ENCODE measurements at regions not wholly inside any gene's neighbourhood (a gene's known extent, or its start where the extent isn't known, plus 50 kb on each side); places are given as distances from the start of the nearest gene placed in this dataset.

GRCh38 chr9:78692871-78693270, 395.9 kb downstream of the PSAT1 start:
- H2AFZ ChIP-seq (ENCODE audit: insufficient read depth, low read depth, low read length, poor library complexity, severe bottlenecking), result no peak overlapping the region
- intact Hi-C loops (cut with micrococcal nuclease), result no loop called here
- H3K9me3 Mint-ChIP-seq, result peaks cover 0 to 3% (median 0%) of the 10 kb centered on the region in 7 donors
- TF ChIP-seq CTCF (IDR thresholded peaks at IDR 0.05), result no peak
- H3K4me3 ChIP-seq (replicated peaks in 1 of 3; ENCODE audit: low read depth in 2 of 3, low read length in 3 of 3), result no peak overlapping the region
- no peaks in the 10 kb centered on the region for H3K9me3 ChIP-seq (replicated peaks in 1 of 2; ENCODE audit: control insufficient read depth in 1 of 2, insufficient read depth in 1 of 2, low read length in 2 of 2)
- H3K27me3 Mint-ChIP-seq (ENCODE audit: low read depth in 3 of 3), result peaks cover 0 to 2% (median 0%) of the 10 kb centered on the region in 3 donors
- H4K20me1 ChIP-seq (ENCODE audit: insufficient read depth, low read length), result no peaks in the 10 kb centered on the region
- peaks cover 34% of the 10 kb centered on the region for H3K4me1 Mint-ChIP-seq
- H3K4me2 ChIP-seq (replicated peaks; ENCODE audit: extremely low read depth, low read length, poor library complexity, severe bottlenecking), result no peak overlapping the region
- H3K27me3 ChIP-seq (ENCODE audit: control insufficient read depth in 2 of 2, insufficient read depth in 2 of 2, low read length in 2 of 2), result no peaks in the 10 kb centered on the region
- peaks cover 25 to 34% of the 10 kb centered on the region in 2 donors for H3K4me1 ChIP-seq (ENCODE audit: control insufficient read depth in 1 of 2, insufficient read depth in 2 of 2, low read length in 2 of 2)
- H3K9ac ChIP-seq (ENCODE audit: insufficient read depth, low read length, poor library complexity, severe bottlenecking), result no peak overlapping the region
- H3K79me2 ChIP-seq (ENCODE audit: insufficient read depth, low read length), result no peaks in the 10 kb centered on the region
- DNase-seq, result no peak
- no peak overlapping the region for H3K4me3 Mint-ChIP-seq
- WGBS (ENCODE audit: insufficient coverage), result no CpG with 5 or more reads among the region's 3 CpGs
- H3K36me3 ChIP-seq (replicated peaks in 1 of 2; ENCODE audit: control insufficient read depth in 1 of 2, insufficient read depth in 2 of 2, low read length in 2 of 2), result no peaks in the 10 kb centered on the region
- H3K36me3 Mint-ChIP-seq, result no peaks in the 10 kb centered on the region
- no peak overlapping the region for H3K27ac ChIP-seq (ENCODE audit: low read depth in 1 of 2, low read length in 2 of 2)
- H3K27ac Mint-ChIP-seq, result no peak overlapping the region

DNA sequence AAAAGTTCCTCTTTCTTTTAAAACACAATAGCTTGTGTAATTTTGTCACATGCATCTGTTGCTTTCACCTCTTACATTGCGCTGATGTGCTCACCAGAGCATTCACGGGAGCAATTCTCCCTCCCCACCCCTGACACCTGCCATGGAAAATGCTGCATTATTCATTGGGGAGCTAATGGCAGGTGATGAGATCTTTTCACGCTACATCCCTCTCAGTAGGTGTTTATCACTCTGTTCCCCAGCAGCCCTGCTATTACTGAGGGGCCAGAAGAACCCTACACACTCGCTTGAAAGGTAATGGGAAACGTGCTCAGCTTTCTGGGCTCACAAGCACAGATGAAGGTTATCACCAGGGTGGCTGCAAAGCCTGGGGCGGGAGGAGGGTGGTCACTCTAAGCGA, 398.0 kb downstream of the PSAT1 start:
- peak overlapping the region; percentile 9 to 89 for H3K4me3 Mint-ChIP-seq
- peaks cover 0 to 2% (median 2%) of the 10 kb centered on the region in 3 donors for H3K27me3 Mint-ChIP-seq (ENCODE audit: low read depth in 3 of 3)
- peak overlapping the region; percentile 42 for H2AFZ ChIP-seq (ENCODE audit: insufficient read depth, low read depth, low read length, poor library complexity, severe bottlenecking)
- no peaks in the 10 kb centered on the region for H3K79me2 ChIP-seq (ENCODE audit: insufficient read depth, low read length)
- no peaks in the 10 kb centered on the region for H3K9me3 ChIP-seq (replicated peaks in 1 of 2; ENCODE audit: control insufficient read depth in 1 of 2, insufficient read depth in 1 of 2, low read length in 2 of 2)
- no peak for TF ChIP-seq CTCF (IDR thresholded peaks at IDR 0.05)
- peaks cover 0 to 3% (median 0%) of the 10 kb centered on the region in 7 donors for H3K9me3 Mint-ChIP-seq
- WGBS (ENCODE audit: insufficient coverage), result no CpG with 5 or more reads among the region's 7 CpGs
- H3K36me3 ChIP-seq (replicated peaks in 1 of 2; ENCODE audit: control insufficient read depth in 1 of 2, insufficient read depth in 2 of 2, low read length in 2 of 2), result no peaks in the 10 kb centered on the region
- peak overlapping the region in 2 of 7 donors; percentile 31 to 35 for H3K27ac Mint-ChIP-seq
- no peaks in the 10 kb centered on the region for H3K27me3 ChIP-seq (ENCODE audit: control insufficient read depth in 2 of 2, insufficient read depth in 2 of 2, low read length in 2 of 2)
- peaks cover 50% of the 10 kb centered on the region for H3K4me1 Mint-ChIP-seq
- DNase-seq, result no peak
- no peaks in the 10 kb centered on the region for H4K20me1 ChIP-seq (ENCODE audit: insufficient read depth, low read length)
- peak overlapping the region; percentile 69 for H3K4me2 ChIP-seq (replicated peaks; ENCODE audit: extremely low read depth, low read length, poor library complexity, severe bottlenecking)
- no peak overlapping the region for H3K9ac ChIP-seq (ENCODE audit: insufficient read depth, low read length, poor library complexity, severe bottlenecking)
- H3K4me3 ChIP-seq (replicated peaks in 1 of 3; ENCODE audit: low read depth in 2 of 3, low read length in 3 of 3), result peak overlapping the region in 1 of 3 experiments; percentile 66
- no peak overlapping the region for H3K27ac ChIP-seq (ENCODE audit: low read depth in 1 of 2, low read length in 2 of 2)
- no peaks in the 10 kb centered on the region for H3K36me3 Mint-ChIP-seq
- intact Hi-C loops (cut with micrococcal nuclease), result no loop called here
- peaks cover 39 to 52% of the 10 kb centered on the region in 2 donors for H3K4me1 ChIP-seq (ENCODE audit: control insufficient read depth in 1 of 2, insufficient read depth in 2 of 2, low read length in 2 of 2)

All from CD14-positive monocyte (primary cell).